HG02884 (cell line): ENCODE measurements at regions not wholly inside any gene's neighbourhood (a gene's known extent, or its start where the extent isn't known, plus 50 kb on each side); places are given as distances from the start of the nearest gene placed in this dataset.
"Not testable (repeated sequence)": the region's sequence is repeated elsewhere in the genome, so short reads cannot be mapped to it uniquely, and the experiment has no call there.

Experiments
- ATAC-seq: cut with Tn5 transposase; IDR thresholded peaks from one replicate; pipeline ENCODE4 v1.9.1; 2021; ENCODE audit warnings: mild to moderate bottlenecking, moderate library complexity; ENCODE audit not compliant: unreplicated experiment

DNA sequence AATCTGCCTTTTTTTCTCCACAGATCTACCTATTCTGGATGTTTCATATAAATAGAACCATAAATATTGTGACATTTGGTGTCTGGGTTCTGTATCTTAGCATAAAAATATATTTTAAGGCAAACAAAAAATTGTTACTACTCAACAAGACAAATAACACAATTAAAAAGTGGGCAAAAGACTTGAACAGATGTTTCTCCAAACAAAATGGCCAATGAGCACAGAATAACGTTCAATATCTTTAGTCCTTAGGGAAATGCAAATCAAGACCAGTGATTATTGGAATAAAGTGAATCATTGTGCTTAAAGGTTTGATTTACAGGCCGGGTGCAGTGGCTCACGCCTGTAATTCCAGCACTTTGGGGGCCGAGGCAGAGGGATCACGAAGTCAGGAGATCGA, 1331.3 kb downstream of the AACS start:
- ATAC-seq = no peak

DNA sequence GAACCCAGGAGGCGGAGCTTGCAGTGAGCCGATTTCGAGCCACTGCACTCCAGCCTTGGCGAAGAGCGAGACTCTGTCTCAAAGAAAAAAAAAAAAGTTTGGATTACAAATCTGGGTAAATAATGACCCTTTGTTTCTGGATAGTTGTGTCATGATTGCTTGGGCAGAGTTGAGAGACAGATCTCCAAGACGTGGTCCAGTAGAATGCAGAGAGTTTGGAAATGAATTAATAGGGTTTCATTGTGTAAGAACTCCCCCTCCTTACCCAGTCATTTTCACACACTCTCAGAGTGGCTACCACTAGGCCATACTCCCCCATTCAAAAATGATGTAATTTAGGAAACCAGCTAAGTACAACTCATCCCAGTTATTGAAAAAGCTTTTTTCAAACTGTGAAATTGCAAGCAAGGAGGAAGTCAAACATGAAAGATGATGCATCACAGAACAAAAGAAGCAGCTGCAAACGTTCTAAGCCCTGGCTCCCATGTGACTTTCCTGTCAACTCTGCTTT, 1331.9 kb downstream of the AACS start:
- ATAC-seq = no peak

DNA sequence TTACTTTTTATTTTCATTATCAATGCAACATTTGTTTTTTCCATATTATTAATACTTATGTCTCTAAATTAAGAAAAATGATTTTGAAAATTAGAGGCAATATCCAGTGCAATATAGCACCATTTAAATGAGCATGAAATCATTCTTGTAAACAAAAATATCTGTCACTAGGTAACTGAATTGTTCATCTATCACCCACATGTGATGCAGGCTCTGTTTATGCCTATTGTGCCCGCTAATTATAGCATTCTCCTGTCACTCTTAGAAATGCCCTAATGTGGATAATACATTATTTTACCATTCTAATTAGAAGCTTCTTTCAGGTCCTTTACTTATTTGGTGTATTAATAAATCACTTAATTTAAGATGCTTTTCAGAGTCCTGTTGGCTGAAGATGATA, 1332.4 kb downstream of the AACS start:
- ATAC-seq = no peak

DNA sequence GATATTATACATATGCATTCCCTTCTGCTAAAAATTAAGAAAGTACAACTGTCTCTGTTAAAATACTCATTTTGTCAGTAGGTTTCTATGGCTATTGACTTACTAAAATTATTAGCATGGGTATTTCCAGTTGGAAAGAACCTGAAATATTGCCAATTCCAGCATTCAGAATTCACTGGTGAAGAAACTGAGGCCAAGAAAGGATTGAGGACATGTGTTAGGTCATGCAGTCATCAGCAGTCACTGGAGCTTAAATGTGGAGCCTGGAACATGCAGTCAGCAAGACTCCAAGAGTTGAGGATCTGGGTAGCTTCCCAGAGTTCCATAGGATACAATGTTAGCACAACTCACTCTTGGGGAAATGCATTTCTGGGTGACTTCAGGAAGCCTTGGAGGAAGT, 1335.6 kb downstream of the AACS start:
- no peak for ATAC-seq

DNA sequence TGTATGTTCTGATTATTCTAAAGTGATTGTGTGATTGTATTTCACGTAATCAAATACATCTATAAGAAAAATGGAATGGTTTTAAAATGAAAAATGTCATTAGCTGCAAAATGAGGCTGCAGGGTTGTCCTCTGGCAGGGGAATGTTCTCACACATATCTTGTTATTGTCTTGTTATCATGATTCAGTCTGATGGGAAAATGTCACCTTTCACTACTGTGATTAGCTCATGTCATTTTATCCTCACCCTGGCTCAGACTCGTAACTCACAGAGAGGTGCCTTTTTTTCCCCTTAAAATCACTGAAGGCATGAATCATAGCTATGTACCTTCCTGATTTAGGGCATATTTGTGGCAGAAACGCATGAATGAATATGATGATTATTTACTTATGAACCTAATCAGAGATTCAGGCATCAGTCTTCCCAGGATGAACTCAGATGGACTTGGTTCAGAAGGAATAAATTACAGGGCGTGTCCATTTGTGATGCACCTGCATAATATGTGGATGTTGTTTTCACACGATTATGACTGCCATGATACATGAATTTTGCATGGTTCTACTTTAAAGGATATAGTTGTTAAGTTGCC, 1339.2 kb downstream of the AACS start:
- no peak for ATAC-seq

DNA sequence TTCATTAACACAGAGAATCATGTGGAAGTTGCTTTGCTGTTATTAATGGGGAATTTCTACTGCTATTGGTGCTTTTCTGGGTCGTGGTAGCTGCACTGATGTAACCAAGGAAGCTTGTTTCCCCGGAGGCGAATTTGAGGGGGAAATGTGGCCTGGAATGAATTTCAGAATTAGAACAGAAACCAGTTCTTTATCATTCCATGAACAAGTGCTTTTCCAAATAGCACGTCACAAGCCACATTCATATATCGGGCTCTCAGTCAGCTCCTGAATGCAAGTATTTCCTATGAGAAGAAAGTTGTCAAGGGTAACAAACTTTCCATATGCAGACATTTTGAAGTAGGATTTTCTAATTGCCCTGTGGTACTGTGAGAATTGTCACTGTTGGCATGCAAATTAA, 1353.2 kb downstream of the AACS start:
- no peak for ATAC-seq

DNA sequence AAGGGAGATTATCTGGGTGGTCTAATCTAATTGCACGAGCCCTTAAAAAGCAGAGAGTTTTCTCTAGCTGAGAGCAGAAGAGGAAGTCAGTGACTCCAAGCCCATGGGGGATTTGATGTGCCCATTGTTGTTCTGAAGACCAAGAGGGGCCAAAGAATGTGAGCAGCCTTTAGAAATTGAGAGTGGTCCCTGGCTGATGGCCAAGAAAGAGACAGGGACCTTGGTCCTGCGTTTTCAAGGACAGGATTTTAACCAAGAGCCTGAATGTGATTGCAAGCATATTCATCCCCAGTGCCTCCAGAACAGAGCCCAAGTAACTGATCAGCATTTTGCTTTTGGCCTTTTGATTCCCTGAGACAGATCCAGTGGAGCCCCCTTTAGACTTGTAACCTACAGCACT, 1353.9 kb downstream of the AACS start:
- no peak for ATAC-seq

DNA sequence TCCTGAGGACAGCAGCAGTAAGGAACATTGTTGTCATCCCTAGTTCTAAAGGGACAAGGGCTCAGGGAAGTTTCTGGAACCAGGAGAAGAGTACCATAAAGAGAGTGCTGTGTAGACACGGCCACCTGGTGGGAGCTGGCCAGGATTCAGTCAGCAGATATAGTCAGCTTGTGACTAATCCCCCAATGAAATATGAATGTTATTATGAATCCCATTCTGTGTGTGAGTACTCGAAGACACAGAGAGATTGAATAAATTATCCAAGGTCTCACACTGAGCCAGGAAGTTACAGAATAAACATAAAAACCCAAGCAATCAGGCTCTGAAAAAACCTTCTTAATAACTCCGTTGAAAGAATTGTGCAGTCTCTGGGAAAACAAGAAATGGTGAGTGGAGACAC, 1359.5 kb downstream of the AACS start:
- ATAC-seq = no peak

DNA sequence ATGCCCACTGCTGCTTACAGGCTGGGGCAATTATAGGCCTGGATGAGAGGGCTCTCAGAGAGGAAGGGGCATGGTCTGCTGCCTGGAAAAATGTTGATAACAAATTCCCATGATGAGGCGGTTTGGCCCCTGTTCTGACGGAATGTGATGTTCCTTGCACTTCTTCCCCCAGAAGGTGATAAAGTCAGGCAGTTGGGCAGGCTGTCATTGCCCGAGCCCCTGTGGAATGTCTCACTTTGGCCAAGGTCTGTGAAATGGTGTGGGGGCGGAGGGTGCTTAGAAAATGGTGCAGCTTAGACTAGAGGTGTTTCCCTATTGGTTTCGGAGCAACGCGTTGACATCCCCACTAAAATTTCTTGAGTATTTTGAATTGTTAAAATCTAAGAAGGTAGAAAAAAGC, 1360.0 kb downstream of the AACS start:
- ATAC-seq = no peak

DNA sequence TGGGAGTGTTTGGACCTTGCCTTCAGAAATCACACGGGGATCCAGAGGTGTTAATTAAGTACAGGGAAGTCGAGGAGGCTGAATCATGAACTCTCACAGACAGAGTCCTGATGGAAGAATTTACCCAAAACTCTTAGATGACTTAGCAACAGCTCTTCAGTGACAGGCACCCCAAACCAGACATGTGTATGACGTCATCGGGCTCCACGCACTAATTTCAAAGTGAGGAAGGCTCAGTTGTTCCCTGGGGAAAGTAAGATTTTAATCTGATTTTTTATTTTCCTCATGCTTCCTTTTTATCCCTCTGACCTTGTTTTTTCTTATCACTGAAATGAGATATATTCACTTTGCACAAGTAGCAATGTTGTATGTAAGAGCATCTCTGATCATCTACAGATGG, 1363.5 kb downstream of the AACS start:
- no peak for ATAC-seq

DNA sequence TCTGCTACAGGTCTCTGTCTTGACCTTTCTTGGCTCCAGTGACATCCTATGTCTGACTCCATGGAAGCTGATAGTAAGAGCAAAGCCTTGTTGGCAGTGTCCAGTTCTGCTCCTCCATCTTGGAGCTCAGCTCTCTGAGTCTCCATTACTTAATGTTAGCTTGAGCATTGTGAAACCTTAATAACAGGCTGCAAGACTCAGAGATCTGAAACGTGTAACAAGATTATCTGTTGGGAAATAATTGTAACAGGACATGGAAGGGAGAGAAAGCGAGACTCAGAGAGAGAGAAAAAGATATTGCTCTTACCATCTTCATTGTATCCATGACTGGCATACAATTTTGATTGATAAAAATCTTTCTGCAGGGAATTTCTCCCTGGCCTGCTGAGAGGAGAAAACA, 1365.7 kb downstream of the AACS start:
- ATAC-seq = no peak

DNA sequence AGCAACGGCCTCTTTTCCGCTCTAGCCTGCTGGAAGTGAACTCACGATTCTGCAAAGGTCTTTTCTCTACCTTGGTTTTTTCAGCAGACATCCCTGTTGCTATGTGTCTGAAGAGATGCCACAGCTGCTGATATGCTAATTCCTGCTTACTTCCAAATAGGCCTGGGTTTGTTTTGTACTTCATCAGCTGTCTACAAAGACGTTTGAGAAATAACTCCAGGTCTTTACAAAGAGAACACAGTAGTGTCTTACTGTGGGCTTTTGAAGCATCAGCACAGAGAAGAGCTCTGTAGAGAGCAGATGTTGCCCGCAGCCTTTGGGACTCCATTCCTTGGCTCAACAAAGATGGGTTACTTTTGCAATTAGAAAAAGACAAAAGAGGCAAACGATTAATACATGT, 1366.5 kb downstream of the AACS start:
- no peak for ATAC-seq

DNA sequence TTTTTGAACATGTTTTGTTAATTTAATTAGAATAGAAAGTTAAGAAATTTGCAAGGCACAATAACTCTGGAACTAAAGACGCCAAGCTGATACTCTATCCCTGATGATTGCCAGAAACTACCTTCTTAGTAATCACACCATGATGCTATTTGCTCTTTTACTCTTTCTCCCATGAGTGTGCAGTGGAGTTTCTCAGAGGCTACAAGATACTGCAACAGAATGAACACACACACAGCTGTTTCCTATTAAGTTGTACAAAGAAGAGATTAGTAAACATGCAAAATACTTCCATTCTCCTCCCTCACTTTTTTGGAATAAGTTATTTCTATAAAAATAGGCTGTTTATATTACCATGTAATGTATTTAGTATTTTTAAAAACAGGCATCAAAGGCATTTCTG, 1367.5 kb downstream of the AACS start:
- no peak for ATAC-seq

DNA sequence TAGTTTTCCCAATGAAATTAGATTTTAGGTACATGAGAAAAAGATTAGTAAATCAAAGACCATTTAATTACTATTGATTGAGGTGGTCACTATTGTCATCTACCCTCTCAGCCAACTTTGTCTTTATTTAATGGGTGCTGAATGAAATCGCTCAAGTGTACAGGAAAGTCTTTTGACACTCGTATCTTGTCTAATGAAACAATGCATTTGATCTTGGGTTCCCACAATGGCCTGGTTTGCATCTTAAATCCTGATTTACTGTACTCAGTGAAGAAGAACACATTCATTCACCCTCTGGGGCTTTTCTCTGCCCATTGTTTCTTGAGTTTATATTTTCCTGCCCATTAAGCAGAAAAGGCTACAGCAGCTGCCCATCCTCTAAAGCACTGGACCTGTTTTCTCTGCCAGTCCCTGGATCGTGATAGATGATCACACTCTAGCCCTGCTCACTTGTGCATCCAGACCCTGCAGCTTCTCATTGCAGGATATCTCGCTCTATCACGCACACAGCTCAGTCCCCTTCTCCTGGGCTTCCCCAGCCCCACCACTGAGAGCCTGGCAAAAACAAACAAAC, 1369.3 kb downstream of the AACS start:
- no peak for ATAC-seq

DNA sequence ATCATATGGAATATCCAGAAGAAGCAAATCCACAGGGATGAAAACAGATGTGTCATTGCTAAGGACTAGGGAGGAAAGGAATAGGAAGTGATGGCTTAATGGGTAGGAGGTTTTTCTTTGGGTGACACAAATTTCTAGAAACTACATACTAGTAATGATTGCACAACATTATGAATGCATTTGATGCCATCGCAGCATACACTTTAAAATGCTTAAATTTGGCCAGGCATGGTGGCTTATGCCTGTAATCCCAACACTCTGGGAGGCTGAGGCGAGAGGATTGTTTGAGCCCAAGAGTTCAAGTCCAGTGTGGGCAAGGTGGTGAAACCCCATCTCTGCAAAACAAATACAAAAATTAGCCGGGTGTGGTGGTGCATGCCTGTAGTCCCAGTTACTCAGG, 1370.8 kb downstream of the AACS start:
- no peak for ATAC-seq

DNA sequence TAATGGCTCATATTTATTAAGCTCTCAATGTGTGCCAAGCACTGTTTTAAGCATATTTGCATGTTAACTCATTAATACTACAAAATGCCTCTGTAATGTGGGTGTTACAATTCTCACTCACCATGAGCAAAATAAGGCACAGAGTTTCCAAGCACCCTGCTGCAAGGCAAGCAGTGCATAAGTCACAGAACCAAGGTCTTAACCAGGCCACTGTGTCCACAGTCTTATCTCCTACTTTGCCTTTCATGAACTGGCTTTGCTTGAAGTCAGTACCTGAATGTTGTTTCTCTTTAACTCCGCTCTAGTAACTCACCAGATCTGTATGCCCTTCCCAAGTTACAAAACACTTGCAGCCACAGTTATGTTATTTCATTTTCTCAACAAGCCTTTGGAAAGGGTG, 1372.7 kb downstream of the AACS start:
- ATAC-seq = no peak

DNA sequence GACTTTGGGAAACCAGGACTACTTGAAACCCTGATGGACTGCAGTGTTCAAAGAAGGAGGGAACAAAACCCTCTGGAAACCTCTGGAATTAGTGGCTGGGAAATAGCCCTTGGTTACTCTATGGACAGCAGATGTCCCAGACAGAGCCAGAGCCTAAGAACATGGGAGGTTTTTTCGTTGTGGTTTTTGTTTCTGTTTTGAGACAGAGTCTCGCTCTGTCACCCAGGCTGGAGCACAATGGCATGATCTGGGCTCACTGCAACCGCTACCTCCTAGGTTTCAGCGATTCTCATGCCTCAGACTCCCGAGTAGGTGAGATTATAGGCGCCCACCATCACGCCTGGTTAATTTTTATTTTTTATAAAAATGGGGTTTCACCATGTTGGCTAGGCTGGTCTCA, 1378.7 kb downstream of the AACS start:
- ATAC-seq = no peak

DNA sequence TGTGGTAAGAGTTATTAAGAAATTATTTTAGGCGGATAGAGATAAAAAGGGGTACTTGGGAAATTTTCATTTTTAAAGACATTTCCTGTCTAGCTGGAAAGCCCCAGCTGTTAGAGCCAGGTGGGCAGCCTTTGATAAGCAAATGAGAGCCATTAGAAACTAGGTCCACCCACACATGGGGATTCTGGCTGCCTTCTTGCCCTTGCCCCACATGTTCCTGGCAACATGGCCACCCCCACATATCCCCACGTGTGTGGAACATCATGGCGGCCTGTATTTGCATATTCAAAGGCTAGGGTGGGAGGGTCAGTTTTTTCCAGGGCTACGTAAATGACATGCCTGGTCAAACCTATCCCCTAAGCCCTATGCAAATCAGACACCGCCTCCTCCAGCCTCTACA, 1382.1 kb downstream of the AACS start:
- no peak for ATAC-seq

DNA sequence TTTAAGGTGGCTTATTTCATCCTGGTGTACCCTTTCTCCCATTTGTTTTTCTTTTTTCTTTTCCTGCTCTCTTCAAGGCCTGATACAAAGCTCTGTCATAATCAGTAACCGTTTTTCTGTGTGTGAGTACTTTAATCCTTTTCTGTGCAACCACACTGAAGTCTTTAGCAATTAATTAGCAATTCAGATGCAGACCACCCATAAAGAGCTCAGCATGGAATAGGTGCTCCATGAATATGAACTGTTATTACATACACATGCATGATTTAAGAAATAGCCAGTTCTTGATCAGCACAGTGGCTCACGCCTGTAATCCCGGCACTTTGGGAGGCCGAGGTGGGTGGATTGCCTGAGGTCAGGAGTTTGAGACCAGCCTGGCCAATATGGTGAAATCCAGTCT, 1386.6 kb downstream of the AACS start:
- no peak for ATAC-seq

DNA sequence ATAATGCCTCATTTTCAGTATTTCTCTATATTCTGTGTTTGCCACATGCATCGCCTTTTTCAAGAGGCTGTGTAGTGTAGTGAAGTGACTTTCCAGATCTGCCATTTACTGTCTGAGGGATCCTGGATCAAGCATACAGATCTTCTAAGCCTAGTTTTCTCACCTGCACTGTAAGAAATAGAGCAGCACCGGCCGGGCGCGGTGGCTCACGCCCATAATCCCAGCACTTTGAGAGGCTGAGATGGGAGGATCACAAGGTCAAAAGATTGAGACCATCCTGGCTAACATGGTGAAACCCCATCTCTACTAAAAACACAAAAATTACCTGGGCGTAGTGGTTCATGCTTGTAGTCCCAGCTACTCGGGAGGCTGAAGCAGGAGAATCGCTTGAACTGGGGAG, 1387.5 kb downstream of the AACS start:
- not testable (repeated sequence) for ATAC-seq

DNA sequence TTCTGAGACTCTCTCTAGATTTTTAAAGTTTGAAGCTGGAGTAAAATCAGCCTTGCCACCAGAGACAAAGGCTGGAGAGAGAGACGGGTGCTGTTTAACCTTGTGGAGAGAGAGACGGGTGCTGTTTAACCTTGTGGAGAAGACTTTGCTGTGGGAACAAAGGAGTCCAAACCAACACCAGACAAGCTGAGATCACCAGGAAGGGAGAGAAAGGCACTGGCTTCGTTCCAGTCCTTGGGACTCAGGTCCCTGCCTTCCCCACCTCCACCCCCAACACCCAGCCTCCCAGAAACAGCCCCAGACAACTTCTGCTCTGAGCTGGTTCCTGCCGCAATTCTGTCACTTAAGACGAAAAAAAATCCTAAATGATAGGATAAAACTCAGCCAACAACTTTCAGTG, 1389.3 kb downstream of the AACS start:
- ATAC-seq = no peak

DNA sequence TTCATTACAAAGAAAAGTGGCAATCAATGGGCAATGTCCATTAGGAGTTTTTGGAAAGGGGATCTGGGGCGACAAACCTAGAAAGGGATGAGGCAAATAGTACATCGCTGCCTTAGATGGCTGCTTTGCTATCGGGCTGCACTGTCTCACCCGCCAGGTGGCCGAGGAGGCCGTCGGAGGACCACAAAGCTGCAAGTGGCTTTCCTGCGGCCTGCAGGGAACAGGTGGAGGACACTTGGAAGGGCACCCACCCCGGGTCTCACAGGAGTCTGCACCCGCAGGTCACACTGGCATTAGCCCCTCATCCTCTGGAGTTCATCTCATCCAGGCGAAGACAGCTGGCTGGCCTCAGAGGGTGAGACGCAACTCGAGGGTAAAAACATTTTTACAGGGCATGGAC, 1392.5 kb downstream of the AACS start:
- ATAC-seq = no peak

DNA sequence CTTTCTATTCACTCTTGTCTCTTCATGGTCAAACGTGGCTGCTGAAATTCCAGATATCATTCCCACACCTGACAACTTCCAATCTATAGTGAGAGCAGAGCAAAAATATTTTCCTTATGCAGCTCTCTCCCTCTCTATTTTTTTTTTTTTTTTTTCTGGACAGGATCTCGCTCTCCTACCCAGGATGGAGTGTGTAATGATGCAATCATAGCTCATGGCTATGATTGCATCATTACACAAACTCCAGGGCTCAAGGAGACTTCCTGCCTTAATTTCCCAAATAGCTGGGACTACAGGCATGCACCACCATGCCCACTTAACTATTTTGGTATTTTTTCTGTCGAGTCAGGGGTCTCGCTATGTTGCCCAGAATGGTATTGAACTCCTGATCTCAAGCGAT, 1398.9 kb downstream of the AACS start:
- ATAC-seq = no peak
